ENCODE measurements at regions not wholly inside any gene's neighbourhood (a gene's known extent, or its start where the extent isn't known, plus 50 kb on each side); places are given as distances from the start of the nearest gene placed in this dataset.

DNA sequence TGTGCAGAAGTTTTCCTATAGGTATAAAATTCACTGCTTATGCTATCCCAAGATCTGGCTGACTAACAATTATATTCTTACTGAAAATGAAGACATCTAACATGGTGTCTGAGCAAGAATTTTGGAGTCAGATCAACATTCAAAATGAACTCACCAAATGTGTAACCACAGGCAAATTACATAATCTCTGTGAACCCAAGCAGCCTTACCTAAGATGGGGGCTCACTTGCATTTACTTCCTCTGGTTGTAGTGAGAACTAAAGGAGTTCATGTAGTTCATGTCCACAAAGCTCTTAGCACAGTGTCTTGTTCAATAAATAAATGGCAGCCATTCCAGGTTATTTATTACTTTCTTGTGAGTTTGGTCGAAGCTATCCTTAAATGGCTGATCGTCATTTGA, 163.9 kb upstream of the LCORL start:
- Mint-ChIP-seq H3K27ac (no peak overlapping the region), H3K4me3 (no peak overlapping the region), H3K4me1 (ENCODE audit: low read depth) (no peaks in the 10 kb centered on the region), H3K27me3 (ENCODE audit: insufficient read depth) (no peaks in the 10 kb centered on the region), H3K36me3 (ENCODE audit: low read depth) (no peaks in the 10 kb centered on the region), H3K9me3 (peaks cover 28% of the 10 kb centered on the region)
- no peak for TF ChIP-seq CTCF (IDR thresholded peaks at IDR 0.05)
- DNase-seq: no peak

- H3K4me1 Mint-ChIP-seq (ENCODE audit: low read depth): no peaks in the 10 kb centered on the region
Observed at GRCh38 chr4:18180892-18181291, 159.3 kb upstream of the LCORL start.

DNA sequence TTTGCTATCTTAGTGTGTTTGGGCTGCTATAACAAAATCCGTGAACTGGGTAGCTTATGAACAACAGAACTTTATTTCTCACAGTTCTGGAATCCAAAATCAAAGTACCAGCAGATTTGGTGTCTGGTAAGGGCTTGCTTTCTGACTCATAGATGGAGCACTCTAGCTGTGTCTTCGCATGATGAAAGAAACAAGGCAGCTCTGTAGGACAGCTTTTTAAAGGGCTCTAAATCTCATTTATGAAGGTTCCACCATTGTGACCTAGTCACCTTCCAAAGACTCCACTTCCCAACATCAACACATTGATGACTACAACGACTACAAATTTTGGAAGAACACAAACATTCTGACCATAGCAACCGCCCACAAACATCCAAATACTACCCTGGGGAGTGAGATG, 158.6 kb upstream of the LCORL start:
- no peak overlapping the region for H3K27ac Mint-ChIP-seq
- no peaks in the 10 kb centered on the region for H3K4me1 Mint-ChIP-seq (ENCODE audit: low read depth)
- peaks cover 28% of the 10 kb centered on the region for H3K9me3 Mint-ChIP-seq
- no peak overlapping the region for H3K4me3 Mint-ChIP-seq
- no peaks in the 10 kb centered on the region; the same call in 1 of the 2 replicates for H3K27me3 Mint-ChIP-seq (ENCODE audit: insufficient read depth)
- DNase-seq: no peak
- TF ChIP-seq CTCF (IDR thresholded peaks at IDR 0.05): no peak
- no peaks in the 10 kb centered on the region for H3K36me3 Mint-ChIP-seq (ENCODE audit: low read depth)

More at GRCh38 chr4:18180892-18181291, 159.3 kb upstream of the LCORL start:
- Mint-ChIP-seq H3K27me3 (ENCODE audit: insufficient read depth) (no peaks in the 10 kb centered on the region; the same call in 1 of the 2 replicates), H3K36me3 (ENCODE audit: low read depth) (no peaks in the 10 kb centered on the region), H3K4me3 (no peak overlapping the region), H3K9me3 (peaks cover 30% of the 10 kb centered on the region), H3K27ac (no peak overlapping the region)
- TF ChIP-seq CTCF (IDR thresholded peaks at IDR 0.05): no peak
- no peak for DNase-seq

DNA sequence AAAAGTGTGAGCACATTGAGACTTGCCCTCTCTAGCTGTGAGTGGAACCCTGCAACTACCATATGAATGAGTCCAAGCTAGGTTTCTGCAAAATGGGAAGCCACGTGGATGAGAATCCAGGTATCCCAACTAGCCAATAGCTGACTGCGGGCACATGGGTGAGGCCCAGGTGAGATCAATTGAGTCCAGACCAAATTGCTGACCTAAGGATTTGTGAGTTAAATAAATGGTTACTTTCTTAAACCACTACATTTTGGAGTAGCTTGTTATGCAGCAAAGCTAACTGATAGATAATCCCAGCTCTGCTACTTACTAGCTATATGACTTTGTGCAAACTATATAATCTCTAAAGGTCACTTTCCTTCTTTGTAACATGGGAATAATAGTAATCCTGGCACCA, 150.3 kb upstream of the LCORL start:
- Mint-ChIP-seq H3K9me3 (peaks cover 34% of the 10 kb centered on the region), H3K27ac (no peak overlapping the region), H3K4me1 (ENCODE audit: low read depth) (no peaks in the 10 kb centered on the region), H3K4me3 (no peak overlapping the region), H3K27me3 (ENCODE audit: insufficient read depth) (no peaks in the 10 kb centered on the region), H3K36me3 (ENCODE audit: low read depth) (peaks cover 6% of the 10 kb centered on the region; the same call in 1 of the 2 replicates)
- TF ChIP-seq CTCF (IDR thresholded peaks at IDR 0.05): no peak
- no peak for DNase-seq

- no peak for TF ChIP-seq CTCF (IDR thresholded peaks at IDR 0.05)
- Mint-ChIP-seq H3K4me3 (no peak overlapping the region), H3K4me1 (ENCODE audit: low read depth) (no peaks in the 10 kb centered on the region), H3K27me3 (ENCODE audit: insufficient read depth) (no peaks in the 10 kb centered on the region), H3K36me3 (ENCODE audit: low read depth) (peaks cover 6% of the 10 kb centered on the region; the same call in 1 of the 2 replicates), H3K9me3 (peaks cover 42% of the 10 kb centered on the region), H3K27ac (no peak overlapping the region)
- no peak for DNase-seq
Observed at GRCh38 chr4:18167831-18168230, 146.3 kb upstream of the LCORL start.

GRCh38 chr4:18166925-18167324, 145.4 kb upstream of the LCORL start:
- no peak overlapping the region for H3K4me3 Mint-ChIP-seq
- no peak overlapping the region for H3K27ac Mint-ChIP-seq
- H3K9me3 Mint-ChIP-seq: peaks cover 43% of the 10 kb centered on the region
- no peak for DNase-seq
- H3K36me3 Mint-ChIP-seq (ENCODE audit: low read depth): peaks cover 6% of the 10 kb centered on the region; the same call in 1 of the 2 replicates
- no peak for TF ChIP-seq CTCF (IDR thresholded peaks at IDR 0.05)
- no peaks in the 10 kb centered on the region for H3K4me1 Mint-ChIP-seq (ENCODE audit: low read depth)
- H3K27me3 Mint-ChIP-seq (ENCODE audit: insufficient read depth): no peaks in the 10 kb centered on the region
